Astrocyte (in vitro differentiated cells and primary cell): ENCODE measurements at regions not wholly inside any gene's neighbourhood (a gene's known extent, or its start where the extent isn't known, plus 50 kb on each side); places are given as distances from the start of the nearest gene placed in this dataset.

ENCODE experiments used
- CTCF ChIP-seq: IDR thresholded peaks from 2 replicates; pipeline ENCODE4 v1.5.1; 2011; ENCODE audit warnings: low read depth, mild to moderate bottlenecking, inconsistent platforms, low read length, moderate library complexity; ENCODE audit not compliant: insufficient read depth
- EZH2 ChIP-seq: IDR thresholded peaks from 2 replicates; pipeline ENCODE4 v1.6.1; 2012; ENCODE audit warnings: mild to moderate bottlenecking, low read length, inconsistent platforms; ENCODE audit not compliant: insufficient read depth

- TF ChIP-seq CTCF (no peak), EZH2 (no peak)
Observed at GRCh38 chr9:134554373-134555093, 87.1 kb upstream of the COL5A1 start.
